ENCODE measurements at regions not wholly inside any gene's neighbourhood (a gene's known extent, or its start where the extent isn't known, plus 50 kb on each side); places are given as distances from the start of the nearest gene placed in this dataset.

GRCh38 chr11:19576054-19576453, 136.6 kb upstream of the NAV2 start:
- no peak overlapping the region for H2AK9ac ChIP-seq (replicated peaks; ENCODE audit: low read depth, low read length, poor library complexity)
- H2BK15ac ChIP-seq (ENCODE audit: low read depth, low read length): no peak overlapping the region
- H3K4me2 ChIP-seq (ENCODE audit: low read depth, low read length): no peak overlapping the region
- H2BK120ac ChIP-seq (ENCODE audit: low read depth, low read length): no peak overlapping the region
- H4K91ac ChIP-seq (ENCODE audit: insufficient read depth, low read depth, low read length): no peak overlapping the region
- in situ Hi-C loops (cut with MboI; ENCODE audit: low sequenced_read_pairs) (no loop called here), intact Hi-C loops (cut with micrococcal nuclease) (loop anchor here (5.0 kb wide), 1 partner anchor 136 kb away; the partner anchor contains the start of gene NAV2), dilution Hi-C loops (cut with HindIII; ENCODE audit: low sequenced_read_pairs, unreplicated experiment) (no loop called here)
- H2BK5ac ChIP-seq (ENCODE audit: low read depth, low read length, poor library complexity, severe bottlenecking): no peak overlapping the region
- 0 out of 2 replicates have a peak overlapping the region, but pooled peaks have one; percentile 9 for H3K18ac ChIP-seq (ENCODE audit: low read depth, low read length)
- H3K23ac ChIP-seq (ENCODE audit: low read depth, low read length): no peak overlapping the region
- H3K9me3 ChIP-seq (ENCODE audit: control insufficient read depth, insufficient read depth, low read length): no peaks in the 10 kb centered on the region
- H3K27me3 ChIP-seq (ENCODE audit: control insufficient read depth, insufficient read depth, low read length): no peaks in the 10 kb centered on the region
- H3K14ac ChIP-seq (replicated peaks; ENCODE audit: low read depth, low read length): no peak overlapping the region
- POLR2A ChIA-PET (ENCODE audit: unreplicated experiment): no interaction called here
- no peak overlapping the region for H4K8ac ChIP-seq (ENCODE audit: low read depth in 2 of 2, low read length in 2 of 2)
- no peak overlapping the region for H3K4me3 ChIP-seq (ENCODE audit: insufficient read depth, low read depth, low read length)
- ATAC-seq (ENCODE audit: low read depth) (no peak), DNase-seq (peak; percentile 49)
- no peak overlapping the region for H3K27ac ChIP-seq (ENCODE audit: insufficient read depth, low read length)
- H4K20me1 ChIP-seq (ENCODE audit: insufficient read depth, low read length): no peaks in the 10 kb centered on the region
- no peak overlapping the region for H4K5ac ChIP-seq (ENCODE audit: low read depth, low read length)
- TF ChIP-seq NFE2L2 (IDR thresholded peaks at IDR 0.05; ENCODE audit: low read depth, low read length): no peak
- TF ChIP-seq POLR2A (IDR thresholded peaks at IDR 0.05; ENCODE audit: low read depth, low read length): no peak
- TF ChIP-seq FOS (IDR thresholded peaks at IDR 0.05; ENCODE audit: low read depth, low read length): no peak
- TF ChIP-seq USF2 (IDR thresholded peaks at IDR 0.05; ENCODE audit: low read depth, low read length): no peak
- TF ChIP-seq RCOR1 (IDR thresholded peaks at IDR 0.05; ENCODE audit: insufficient replicate concordance, low read length): no peak
- TF ChIP-seq CEBPB (IDR thresholded peaks at IDR 0.05; ENCODE audit: low read depth, low read length): 0 out of 2 replicates have a peak, but pooled peaks have one; percentile 30
- 0 out of 4 replicates have a peak, but pooled peaks cover 0 to 6% of the 10 kb centered on the region in 2 experiments for H3K79me1 ChIP-seq (ENCODE audit: low read depth in 1 of 2, low read length in 2 of 2)
- peak overlapping the region; percentile 7; the same call in 1 of the 2 replicates for H2BK20ac ChIP-seq (ENCODE audit: low read depth, low read length)
- H2AFZ ChIP-seq (replicated peaks; ENCODE audit: low read length, poor library complexity): no peak overlapping the region
- H3K4me1 ChIP-seq (ENCODE audit: control insufficient read depth, insufficient read depth, low read length): peaks cover 20% of the 10 kb centered on the region
- no peak overlapping the region; the same call in 1 of the 2 replicates for H2AK5ac ChIP-seq (ENCODE audit: low read depth, low read length)
- H3K9me1 ChIP-seq (ENCODE audit: insufficient read depth, low read length): peaks cover 12% of the 10 kb centered on the region
- no peak overlapping the region for H3K9ac ChIP-seq (ENCODE audit: low read depth, low read length)
- no peak overlapping the region for H3K4ac ChIP-seq (ENCODE audit: low read depth, low read length)
- WGBS, 2 experiments (ENCODE audit: extremely low coverage in 2 of 2, insufficient read length in 1 of 2): no CpG with 5 or more reads among the region's 3 CpGs
- no TSS peak for BruUV-seq (replicated peaks)
- H3K36me3 ChIP-seq (ENCODE audit: control insufficient read depth, insufficient read depth, low read length): no peaks in the 10 kb centered on the region
- H3K56ac ChIP-seq (ENCODE audit: extremely low read depth, insufficient read depth, low read length): no peak overlapping the region
- CTCF ChIA-PET: interaction anchor here (0.9 kb wide), 1 partner anchor 13 kb away, joined by 3 read pairs; no protein-coding TSS in a partner anchor
